ENCODE measurements at regions not wholly inside any gene's neighbourhood (a gene's known extent, or its start where the extent isn't known, plus 50 kb on each side); places are given as distances from the start of the nearest gene placed in this dataset.

GRCh38 chr6:156564127-156564806, 212.9 kb upstream of the ARID1B start:
- peak; percentile 60 for DNase-seq (ENCODE audit: low read depth)

GRCh38 chr6:156563714-156564113, 213.5 kb upstream of the ARID1B start:
- no peak for DNase-seq (ENCODE audit: low read depth)

GRCh38 chr6:156562636-156563035, 214.5 kb upstream of the ARID1B start:
- no peak for DNase-seq (ENCODE audit: low read depth)

GRCh38 chr6:156562019-156562418, 215.2 kb upstream of the ARID1B start:
- no peak for DNase-seq (ENCODE audit: low read depth)

- DNase-seq (ENCODE audit: low read depth) = no peak
These were observed 216.7 kb upstream of the ARID1B start for GRCh38 chr6:156560476-156560875.

GRCh38 chr6:156559162-156559690, 218.0 kb upstream of the ARID1B start:
- DNase-seq (ENCODE audit: low read depth) = no peak

- no peak for DNase-seq (ENCODE audit: low read depth)
These were observed 219.3 kb upstream of the ARID1B start for GRCh38 chr6:156557911-156558259.

GRCh38 chr6:156557251-156557910, 219.8 kb upstream of the ARID1B start:
- DNase-seq (ENCODE audit: low read depth) = no peak

GRCh38 chr6:156556811-156557210, 220.4 kb upstream of the ARID1B start:
- DNase-seq (ENCODE audit: low read depth) = no peak

GRCh38 chr6:156555116-156555515, 222.1 kb upstream of the ARID1B start:
- no peak for DNase-seq (ENCODE audit: low read depth)

GRCh38 chr6:156554160-156554559, 223.0 kb upstream of the ARID1B start:
- no peak for DNase-seq (ENCODE audit: low read depth)

- no peak for DNase-seq (ENCODE audit: low read depth)
These were observed 224.3 kb upstream of the ARID1B start for GRCh38 chr6:156552849-156553248.

GRCh38 chr6:156550949-156551348, 226.2 kb upstream of the ARID1B start:
- no peak for DNase-seq (ENCODE audit: low read depth)

- DNase-seq (ENCODE audit: low read depth) = no peak
These were observed 231.2 kb upstream of the ARID1B start for GRCh38 chr6:156545931-156546330.

GRCh38 chr6:156545021-156545420, 232.2 kb upstream of the ARID1B start:
- no peak for DNase-seq (ENCODE audit: low read depth)

- DNase-seq (ENCODE audit: low read depth) = no peak
These were observed 233.1 kb upstream of the ARID1B start for GRCh38 chr6:156544046-156544445.

- DNase-seq (ENCODE audit: low read depth) = no peak
These were observed 233.7 kb upstream of the ARID1B start for GRCh38 chr6:156543431-156543830.

- no peak for DNase-seq (ENCODE audit: low read depth)
These were observed 238.1 kb upstream of the ARID1B start for GRCh38 chr6:156538875-156539660.

GRCh38 chr6:156534594-156534993, 242.6 kb upstream of the ARID1B start:
- DNase-seq (ENCODE audit: low read depth) = no peak

GRCh38 chr6:156533872-156534524, 243.2 kb upstream of the ARID1B start:
- DNase-seq (ENCODE audit: low read depth) = no peak

- no peak for DNase-seq (ENCODE audit: low read depth)
These were observed 251.1 kb upstream of the ARID1B start for GRCh38 chr6:156526081-156526480.

- no peak for DNase-seq (ENCODE audit: low read depth)
These were observed 251.6 kb upstream of the ARID1B start for GRCh38 chr6:156525541-156525940.
